Cardiac muscle cell (in vitro differentiated cells and primary cell): ENCODE measurements at regions not wholly inside any gene's neighbourhood (a gene's known extent, or its start where the extent isn't known, plus 50 kb on each side); places are given as distances from the start of the nearest gene placed in this dataset.

Source experiments
- DNase-seq, 2 donors: peaks; one replicate each; pipeline versions ENCODE4 v3.0.0 to v3.0.0-alpha.2; 2010 to 2017; ENCODE audit warnings: low read depth in 1 of 2, low spot score in 1 of 2
- H3K27ac ChIP-seq: fragments of 200-600 bp; sonication (generic); 2 replicates; pipeline ENCODE4 v1.5.1; 2016
- H3K27me3 ChIP-seq: fragments of 200-600 bp; sonication (generic); 2 replicates; pipeline ENCODE4 v1.6.0; 2016; ENCODE audit warnings: control low read depth
- H3K36me3 ChIP-seq: fragments of 200-600 bp; sonication (generic); 2 replicates; pipeline ENCODE4 v1.5.1; 2016; ENCODE audit warnings: control low read depth
- H3K4me1 ChIP-seq: fragments of 200-600 bp; sonication (generic); 2 replicates; pipeline ENCODE4 v1.8.1; 2017; ENCODE audit warnings: low read depth, mild to moderate bottlenecking, mixed run types
- H3K4me3 ChIP-seq: fragments of 200-600 bp; sonication (generic); 2 replicates; pipeline ENCODE4 v1.5.1; 2016; ENCODE audit warnings: mild to moderate bottlenecking
- H3K9me3 ChIP-seq: fragments of 200-600 bp; sonication (generic); 2 replicates; pipeline ENCODE4 v1.5.1; 2017; ENCODE audit warnings: low read depth, mild to moderate bottlenecking, control low read depth
- CTCF ChIP-seq: IDR thresholded peaks from 2 replicates; pipeline ENCODE4 v1.5.1; 2012; ENCODE audit warnings: low read depth, mild to moderate bottlenecking, low read length

GRCh38 chr4:126784966-126785580, 847.7 kb upstream of the INTU start:
- H3K36me3 ChIP-seq: no peaks in the 10 kb centered on the region
- no peaks in the 10 kb centered on the region for H3K27me3 ChIP-seq
- no peak for TF ChIP-seq CTCF
- H3K4me3 ChIP-seq: no peak overlapping the region
- no peak for DNase-seq
- H3K4me1 ChIP-seq: no peaks in the 10 kb centered on the region
- H3K27ac ChIP-seq: no peak overlapping the region
- H3K9me3 ChIP-seq: no peaks in the 10 kb centered on the region

GRCh38 chr4:126790633-126791032, 842.1 kb upstream of the INTU start:
- Histone ChIP-seq H3K4me1 (no peaks in the 10 kb centered on the region), H3K9me3 (no peaks in the 10 kb centered on the region), H3K36me3 (no peaks in the 10 kb centered on the region), H3K27ac (no peak overlapping the region), H3K4me3 (no peak overlapping the region), H3K27me3 (no peaks in the 10 kb centered on the region)
- DNase-seq: peak; percentile 10 to 31
- no peak for TF ChIP-seq CTCF

GRCh38 chr4:126794363-126794762, 838.4 kb upstream of the INTU start:
- Histone ChIP-seq H3K9me3 (no peaks in the 10 kb centered on the region), H3K4me3 (no peak overlapping the region), H3K27ac (no peak overlapping the region), H3K27me3 (no peaks in the 10 kb centered on the region), H3K4me1 (no peaks in the 10 kb centered on the region), H3K36me3 (no peaks in the 10 kb centered on the region)
- TF ChIP-seq CTCF: no peak
- peak in 1 of 2 donors; percentile 51 for DNase-seq

GRCh38 chr4:126798214-126798613, 834.5 kb upstream of the INTU start:
- DNase-seq: no peak
- Histone ChIP-seq H3K4me1 (no peaks in the 10 kb centered on the region), H3K4me3 (no peak overlapping the region), H3K27ac (no peak overlapping the region), H3K36me3 (no peaks in the 10 kb centered on the region), H3K9me3 (no peaks in the 10 kb centered on the region), H3K27me3 (no peaks in the 10 kb centered on the region)
- TF ChIP-seq CTCF: no peak

- no peaks in the 10 kb centered on the region for H3K9me3 ChIP-seq
- TF ChIP-seq CTCF: no peak
- no peaks in the 10 kb centered on the region for H3K4me1 ChIP-seq
- no peaks in the 10 kb centered on the region for H3K36me3 ChIP-seq
- no peak overlapping the region for H3K27ac ChIP-seq
- H3K4me3 ChIP-seq: no peak overlapping the region
- DNase-seq: peak in 1 of 2 donors; percentile 40
- H3K27me3 ChIP-seq: no peaks in the 10 kb centered on the region
Measured at GRCh38 chr4:126799416-126799815, 833.3 kb upstream of the INTU start.
